ENCODE measurements at regions not wholly inside any gene's neighbourhood (a gene's known extent, or its start where the extent isn't known, plus 50 kb on each side); places are given as distances from the start of the nearest gene placed in this dataset.

- no peak for DNase-seq (ENCODE audit: low spot score)
Measured at GRCh38 chr1:73644198-73644597, 553.8 kb downstream of the LRRIQ3 start.

GRCh38 chr1:73639494-73639893 is 558.5 kb downstream of the LRRIQ3 start:
- DNase-seq (ENCODE audit: low spot score), result no peak

- no peak for DNase-seq (ENCODE audit: low spot score)
Measured at GRCh38 chr1:73637264-73637663, 560.7 kb downstream of the LRRIQ3 start.

- DNase-seq (ENCODE audit: low spot score), result no peak
Measured at GRCh38 chr1:73635021-73635420, 563.0 kb downstream of the LRRIQ3 start.

- no peak for DNase-seq (ENCODE audit: low spot score)
Measured at GRCh38 chr1:73627723-73628122, 570.3 kb downstream of the LRRIQ3 start.

GRCh38 chr1:73626326-73626725 is 571.6 kb downstream of the LRRIQ3 start:
- DNase-seq (ENCODE audit: low spot score), result no peak

GRCh38 chr1:73623946-73624345 is 574.0 kb downstream of the LRRIQ3 start:
- no peak for DNase-seq (ENCODE audit: low spot score)

- no peak for DNase-seq (ENCODE audit: low spot score)
Measured at GRCh38 chr1:73617145-73617544, 580.8 kb downstream of the LRRIQ3 start.

GRCh38 chr1:73611681-73612080 is 586.3 kb downstream of the LRRIQ3 start:
- DNase-seq (ENCODE audit: low spot score), result no peak

- no peak for DNase-seq (ENCODE audit: low spot score)
Measured at GRCh38 chr1:73604739-73605138, 593.2 kb downstream of the LRRIQ3 start.

- DNase-seq (ENCODE audit: low spot score), result no peak
Measured at GRCh38 chr1:73604211-73604610, 593.8 kb downstream of the LRRIQ3 start.

GRCh38 chr1:73593804-73594203 is 604.2 kb downstream of the LRRIQ3 start:
- no peak for DNase-seq (ENCODE audit: low spot score)

- no peak for DNase-seq (ENCODE audit: low spot score)
Measured at GRCh38 chr1:73593364-73593763, 604.6 kb downstream of the LRRIQ3 start.

GRCh38 chr1:73587080-73587479 is 610.9 kb downstream of the LRRIQ3 start:
- no peak for DNase-seq (ENCODE audit: low spot score)

GRCh38 chr1:73577206-73577605 is 620.8 kb downstream of the LRRIQ3 start:
- DNase-seq (ENCODE audit: low spot score), result no peak

GRCh38 chr1:73576083-73576482 is 621.9 kb downstream of the LRRIQ3 start:
- no peak for DNase-seq (ENCODE audit: low spot score)

GRCh38 chr1:73564294-73564693 is 633.7 kb downstream of the LRRIQ3 start:
- DNase-seq (ENCODE audit: low spot score), result no peak

GRCh38 chr1:73556270-73556669 is 641.7 kb downstream of the LRRIQ3 start:
- DNase-seq (ENCODE audit: low spot score), result no peak

- no peak for DNase-seq (ENCODE audit: low spot score)
Measured at GRCh38 chr1:73537400-73537799, 660.6 kb downstream of the LRRIQ3 start.

GRCh38 chr1:73517603-73518191 is 680.3 kb downstream of the LRRIQ3 start:
- DNase-seq (ENCODE audit: low spot score), result no peak

GRCh38 chr1:73516451-73516850 is 681.5 kb downstream of the LRRIQ3 start:
- DNase-seq (ENCODE audit: low spot score), result no peak

- no peak for DNase-seq (ENCODE audit: low spot score)
Measured at GRCh38 chr1:73511038-73511437, 686.9 kb downstream of the LRRIQ3 start.

- no peak for DNase-seq (ENCODE audit: low spot score)
Measured at GRCh38 chr1:73500154-73500553, 697.8 kb downstream of the LRRIQ3 start.

GRCh38 chr1:73499671-73500070 is 698.3 kb downstream of the LRRIQ3 start:
- DNase-seq (ENCODE audit: low spot score), result no peak

All from SK-N-DZ (cell line).